GM19099 (cell line): ENCODE measurements at regions not wholly inside any gene's neighbourhood (a gene's known extent, or its start where the extent isn't known, plus 50 kb on each side); places are given as distances from the start of the nearest gene placed in this dataset.

ENCODE experiments used
- POLR2A ChIP-seq: IDR thresholded peaks from 3 replicates; pipeline ENCODE4 v1.6.1; 2011; ENCODE audit warnings: low read depth; ENCODE audit not compliant: insufficient read length; ENCODE audit errors: extremely low read depth

DNA sequence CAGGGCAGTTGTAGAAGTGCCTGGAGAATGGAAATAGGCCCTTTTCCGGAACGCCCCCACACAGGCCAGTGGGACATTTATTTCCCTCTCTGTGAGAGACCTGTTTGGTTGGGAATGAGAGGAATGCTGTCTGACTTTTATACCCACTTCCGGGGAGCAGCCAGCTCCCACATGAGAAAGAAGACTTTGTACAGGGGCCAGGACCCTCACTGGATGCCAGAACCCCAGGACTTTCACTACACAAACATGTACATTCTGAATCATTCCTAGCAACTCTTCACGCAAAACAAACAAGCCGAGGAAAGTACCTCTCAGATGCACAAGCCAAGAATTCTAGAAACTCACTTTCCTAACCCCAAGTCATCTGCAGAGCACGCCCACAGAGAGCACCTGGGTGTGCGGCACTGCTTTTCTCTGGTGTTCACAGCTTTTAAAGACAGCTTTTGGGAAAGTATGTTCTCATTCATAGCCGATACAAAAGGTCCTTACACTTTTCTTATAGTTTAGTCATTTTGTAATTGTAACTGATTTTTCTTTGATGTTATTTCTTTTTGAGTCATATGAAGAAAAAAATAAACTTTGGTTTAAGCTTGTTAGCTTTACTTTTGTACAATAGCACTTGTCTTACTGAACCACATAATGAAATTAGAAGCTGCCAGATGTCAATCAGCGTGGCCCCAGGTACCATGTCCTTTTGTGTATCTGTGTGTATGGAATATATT is 856.1 kb upstream of the ID2 start:
- TF ChIP-seq POLR2A, result no peak

DNA sequence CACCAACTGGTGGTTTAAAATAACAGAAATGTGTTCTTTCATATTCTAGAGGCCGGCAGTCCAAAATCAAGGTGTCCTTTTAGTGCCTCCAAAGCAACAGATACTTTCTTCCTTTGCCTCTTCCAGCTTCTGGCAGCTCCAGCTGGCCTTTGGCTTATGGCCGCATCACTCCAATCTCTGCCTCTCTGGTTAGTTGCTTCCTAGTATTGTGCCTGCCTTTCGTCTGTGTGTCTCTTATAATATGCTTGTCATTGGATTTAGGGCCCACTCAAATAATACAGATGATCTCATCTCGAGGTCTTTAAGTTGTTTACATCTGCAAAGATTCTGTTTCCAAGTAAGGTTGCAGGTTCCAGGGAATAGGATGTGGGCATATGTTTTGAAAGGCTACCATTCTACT is 855.2 kb upstream of the ID2 start:
- TF ChIP-seq POLR2A, result no peak

- no peak for TF ChIP-seq POLR2A
Measured at GRCh38 chr2:7829241-7829640, 852.6 kb upstream of the ID2 start.

GRCh38 chr2:7830616-7831015 is 851.2 kb upstream of the ID2 start:
- TF ChIP-seq POLR2A, result no peak

DNA sequence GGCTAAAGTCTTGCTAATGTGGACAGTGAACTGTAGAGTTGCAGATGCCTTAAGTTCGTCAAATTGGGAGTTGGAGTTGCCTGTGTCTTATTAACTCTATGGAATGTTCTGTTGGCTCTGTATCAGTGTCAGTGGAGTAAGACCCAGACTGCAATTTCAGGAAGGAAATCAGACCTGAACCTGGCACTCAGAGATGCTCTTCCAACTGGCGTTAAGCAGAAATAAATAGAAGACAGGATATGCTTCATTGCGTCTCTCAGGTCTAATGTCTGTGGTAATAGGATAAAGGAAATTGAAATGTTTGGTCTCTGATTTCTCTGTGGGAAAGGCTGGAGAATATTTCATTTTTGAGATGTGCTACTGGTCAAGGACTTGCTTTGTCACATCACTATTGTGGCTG is 846.7 kb upstream of the ID2 start:
- no peak for TF ChIP-seq POLR2A

DNA sequence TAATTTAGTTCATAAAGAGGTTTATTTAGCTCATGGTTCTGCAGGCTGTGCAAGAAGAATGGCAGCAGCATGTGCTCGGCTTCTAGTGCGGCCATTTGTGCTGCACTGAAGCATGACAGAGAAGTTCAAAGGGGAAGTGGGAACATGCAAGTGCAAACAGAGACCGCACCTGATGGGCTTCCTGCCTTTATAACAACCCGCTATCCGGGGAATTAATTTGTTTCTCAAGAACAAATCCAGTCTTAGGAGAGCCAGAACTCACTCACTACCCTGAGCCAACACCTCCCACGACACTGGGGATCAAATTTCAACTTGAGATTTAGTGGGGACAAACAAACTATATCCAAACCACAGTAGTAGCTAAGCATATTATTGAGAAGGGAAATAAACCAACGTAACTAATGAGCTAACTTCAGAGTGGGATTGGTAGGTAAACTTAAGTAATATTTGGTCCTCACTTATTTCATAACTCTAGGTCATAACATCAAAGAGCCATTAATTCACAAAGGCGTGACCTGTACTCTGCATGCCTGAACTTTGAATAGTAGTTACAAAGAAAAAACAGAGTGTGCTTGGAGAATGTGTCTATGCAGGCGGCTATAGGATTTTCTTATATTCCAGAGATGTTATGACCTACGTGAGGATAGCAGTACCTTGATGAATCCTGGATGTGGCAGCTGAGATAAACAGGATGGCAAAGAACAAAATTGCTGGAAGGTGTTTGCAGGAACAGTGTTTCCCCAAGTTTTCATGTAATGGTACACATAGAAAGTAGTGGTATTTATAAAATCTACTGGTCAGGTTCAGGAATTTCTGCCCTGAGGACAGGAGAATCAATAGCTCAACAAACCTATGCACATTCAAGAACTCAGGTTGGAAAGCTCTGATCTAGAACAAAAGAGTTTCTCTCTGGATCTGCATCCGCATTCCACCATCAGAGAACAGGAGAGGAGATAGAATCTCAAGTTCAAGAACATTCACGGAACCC is 845.9 kb upstream of the ID2 start:
- no peak for TF ChIP-seq POLR2A

- no peak for TF ChIP-seq POLR2A
Measured at GRCh38 chr2:7837237-7837760, 844.6 kb upstream of the ID2 start.

GRCh38 chr2:7838669-7839068 is 843.2 kb upstream of the ID2 start:
- TF ChIP-seq POLR2A, result no peak

GRCh38 chr2:7840651-7841380 is 841.0 kb upstream of the ID2 start:
- no peak for TF ChIP-seq POLR2A

- no peak for TF ChIP-seq POLR2A
Measured at GRCh38 chr2:7841751-7842150, 840.1 kb upstream of the ID2 start.

DNA sequence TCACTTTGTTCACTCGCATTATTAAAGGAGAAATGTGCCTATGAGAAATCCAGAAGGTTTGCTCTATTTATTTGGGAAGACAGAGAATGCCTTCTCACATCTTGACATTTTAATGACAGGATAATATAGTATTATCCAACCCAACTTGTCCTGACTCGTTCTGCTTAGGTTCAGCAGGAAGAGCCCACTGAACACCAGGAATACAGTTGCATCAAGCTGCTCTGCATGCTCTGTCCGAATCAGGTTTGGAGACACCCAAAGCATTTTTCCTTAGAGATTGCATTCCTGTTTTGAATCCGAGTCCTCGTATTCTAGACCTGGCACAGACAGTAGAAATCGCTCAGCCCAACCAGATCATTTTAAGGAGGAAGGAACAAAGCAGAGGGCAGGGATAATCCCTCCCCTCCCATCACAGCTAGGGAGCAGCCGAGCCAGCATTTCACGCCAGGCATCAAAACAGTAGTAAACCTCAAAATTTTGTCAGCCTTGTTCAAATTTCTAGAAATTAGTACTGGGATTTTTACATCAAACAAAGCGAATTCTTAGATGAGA is 837.4 kb upstream of the ID2 start:
- TF ChIP-seq POLR2A, result no peak

DNA sequence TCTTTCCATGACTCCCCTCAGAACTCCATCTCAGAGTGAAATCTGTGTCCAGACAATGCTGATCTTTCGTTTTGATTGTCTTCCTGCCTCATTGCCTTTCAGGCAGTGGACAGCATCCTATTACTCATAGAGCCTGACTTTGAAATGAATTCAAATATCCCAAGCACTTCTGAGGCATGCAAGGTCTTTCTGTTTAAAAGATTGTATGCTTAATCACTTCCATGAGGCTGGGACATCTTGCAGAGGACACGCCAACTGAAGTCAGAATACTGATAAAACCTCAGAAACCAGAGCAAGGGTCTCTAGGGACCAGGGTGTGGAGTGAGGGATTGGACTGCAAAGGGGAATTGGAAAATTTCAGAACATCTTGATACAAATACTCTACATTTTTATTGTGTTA is 836.5 kb upstream of the ID2 start:
- no peak for TF ChIP-seq POLR2A

DNA sequence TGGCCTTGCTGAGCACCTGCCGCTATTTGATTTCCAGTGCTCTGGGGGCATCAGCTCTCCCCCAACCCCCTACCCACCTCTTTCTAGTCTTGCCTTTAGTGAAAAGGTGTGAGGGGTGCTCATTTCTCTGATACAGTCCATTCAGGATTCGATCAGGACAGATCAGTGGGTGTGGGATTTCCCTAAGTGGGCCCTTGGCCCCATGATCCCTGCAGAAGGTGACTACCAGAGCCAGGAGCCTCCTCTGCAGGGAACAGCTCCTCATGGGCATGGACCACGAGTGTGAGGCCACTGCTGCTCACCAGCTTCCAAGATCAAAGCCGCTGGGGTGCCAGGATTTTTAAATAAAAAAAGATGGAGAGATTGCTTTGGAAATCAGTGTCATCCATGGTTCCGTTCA is 835.2 kb upstream of the ID2 start:
- TF ChIP-seq POLR2A, result no peak

DNA sequence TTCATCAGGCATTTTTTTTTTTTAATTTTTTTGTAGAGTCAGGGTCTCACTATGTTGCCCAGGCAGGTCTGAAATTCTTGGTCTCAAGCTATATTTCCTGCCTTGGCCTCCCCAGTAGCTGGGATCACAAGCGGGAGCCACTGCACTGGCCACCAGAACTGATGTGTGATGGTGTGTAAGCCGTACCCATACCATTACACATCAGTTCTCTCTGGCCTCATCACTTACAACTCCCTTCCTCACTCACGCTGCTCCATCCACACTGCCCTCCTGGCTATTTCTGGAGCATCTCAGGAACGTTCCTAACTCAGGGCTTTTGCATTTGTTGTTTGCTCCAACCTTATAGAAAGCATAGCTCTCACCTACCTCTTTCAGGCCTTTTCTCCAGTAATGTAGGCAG is 834.5 kb upstream of the ID2 start:
- TF ChIP-seq POLR2A, result no peak

DNA sequence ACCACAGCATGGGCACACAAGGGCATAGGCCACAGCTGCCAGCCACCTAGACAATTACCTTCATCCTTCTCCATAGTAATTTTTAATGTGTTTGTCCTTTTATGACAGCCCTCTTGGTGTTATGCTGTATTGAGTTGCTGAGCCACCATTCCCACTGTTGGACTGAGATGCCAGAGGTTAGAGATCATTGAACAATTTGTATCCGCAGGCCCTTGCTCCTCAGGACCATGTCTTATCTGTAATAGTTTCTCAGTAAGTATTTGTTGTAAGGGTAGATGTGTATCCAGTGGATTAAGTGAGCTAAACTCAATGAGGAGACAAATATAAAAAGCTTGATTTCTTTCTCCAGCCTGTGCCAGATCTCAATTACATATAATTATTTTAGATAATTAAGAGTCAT is 832.8 kb upstream of the ID2 start:
- no peak for TF ChIP-seq POLR2A
